ENCODE measurements at regions not wholly inside any gene's neighbourhood (a gene's known extent, or its start where the extent isn't known, plus 50 kb on each side); places are given as distances from the start of the nearest gene placed in this dataset.

- TF ChIP-seq MBD4 (IDR thresholded peaks at IDR 0.05; ENCODE audit: borderline replicate concordance, low read length) (no peak), CEBPB (IDR thresholded peaks at IDR 0.05; ENCODE audit: borderline replicate concordance, low read depth, low read length) (no peak), GTF2F1 (IDR thresholded peaks at IDR 0.05; ENCODE audit: low read length) (no peak), HNRNPH1 (optimal IDR thresholded peaks at IDR 0.05; ENCODE audit: low read depth, low read length) (no peak), ZZZ3 (CRISPR knock-in tag; IDR thresholded peaks at IDR 0.05; ENCODE audit: borderline replicate concordance) (no peak), ZNF142 (CRISPR knock-in tag; IDR thresholded peaks at IDR 0.05) (no peak), MXI1 (IDR thresholded peaks at IDR 0.05; ENCODE audit: borderline replicate concordance, low read depth, low read length) (no peak), ATF3 (CRISPR knock-in tag; IDR thresholded peaks at IDR 0.05) (no peak), MYC (CRISPR knock-in tag; IDR thresholded peaks at IDR 0.05; ENCODE audit: borderline replicate concordance) (no peak)
- TF ChIP-seq, protein P1, sequence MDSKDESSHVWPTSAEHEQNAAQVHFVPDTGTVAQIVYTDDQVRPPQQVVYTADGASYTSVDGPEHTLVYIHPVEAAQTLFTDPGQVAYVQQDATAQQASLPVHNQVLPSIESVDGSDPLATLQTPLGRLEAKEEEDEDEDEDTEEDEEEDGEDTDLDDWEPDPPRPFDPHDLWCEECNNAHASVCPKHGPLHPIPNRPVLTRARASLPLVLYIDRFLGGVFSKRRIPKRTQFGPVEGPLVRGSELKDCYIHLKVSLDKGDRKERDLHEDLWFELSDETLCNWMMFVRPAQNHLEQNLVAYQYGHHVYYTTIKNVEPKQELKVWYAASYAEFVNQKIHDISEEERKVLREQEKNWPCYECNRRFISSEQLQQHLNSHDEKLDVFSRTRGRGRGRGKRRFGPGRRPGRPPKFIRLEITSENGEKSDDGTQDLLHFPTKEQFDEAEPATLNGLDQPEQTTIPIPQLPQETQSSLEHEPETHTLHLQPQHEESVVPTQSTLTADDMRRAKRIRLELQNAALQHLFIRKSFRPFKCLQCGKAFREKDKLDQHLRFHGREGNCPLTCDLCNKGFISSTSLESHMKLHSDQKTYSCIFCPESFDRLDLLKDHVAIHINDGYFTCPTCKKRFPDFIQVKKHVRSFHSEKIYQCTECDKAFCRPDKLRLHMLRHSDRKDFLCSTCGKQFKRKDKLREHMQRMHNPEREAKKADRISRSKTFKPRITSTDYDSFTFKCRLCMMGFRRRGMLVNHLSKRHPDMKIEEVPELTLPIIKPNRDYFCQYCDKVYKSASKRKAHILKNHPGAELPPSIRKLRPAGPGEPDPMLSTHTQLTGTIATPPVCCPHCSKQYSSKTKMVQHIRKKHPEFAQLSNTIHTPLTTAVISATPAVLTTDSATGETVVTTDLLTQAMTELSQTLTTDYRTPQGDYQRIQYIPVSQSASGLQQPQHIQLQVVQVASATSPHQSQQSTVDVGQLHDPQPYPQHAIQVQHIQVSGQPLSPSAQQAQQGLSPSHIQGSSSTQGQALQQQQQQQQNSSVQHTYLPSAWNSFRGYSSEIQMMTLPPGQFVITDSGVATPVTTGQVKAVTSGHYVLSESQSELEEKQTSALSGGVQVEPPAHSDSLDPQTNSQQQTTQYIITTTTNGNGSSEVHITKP (CRISPR knock-in tag; IDR thresholded peaks at IDR 0.05; ENCODE audit: low read depth): no peak
Measured at GRCh38 chr1:184892116-184892515, 82.2 kb downstream of the NIBAN1 start.
